ENCODE measurements at regions not wholly inside any gene's neighbourhood (a gene's known extent, or its start where the extent isn't known, plus 50 kb on each side); places are given as distances from the start of the nearest gene placed in this dataset.

DNA sequence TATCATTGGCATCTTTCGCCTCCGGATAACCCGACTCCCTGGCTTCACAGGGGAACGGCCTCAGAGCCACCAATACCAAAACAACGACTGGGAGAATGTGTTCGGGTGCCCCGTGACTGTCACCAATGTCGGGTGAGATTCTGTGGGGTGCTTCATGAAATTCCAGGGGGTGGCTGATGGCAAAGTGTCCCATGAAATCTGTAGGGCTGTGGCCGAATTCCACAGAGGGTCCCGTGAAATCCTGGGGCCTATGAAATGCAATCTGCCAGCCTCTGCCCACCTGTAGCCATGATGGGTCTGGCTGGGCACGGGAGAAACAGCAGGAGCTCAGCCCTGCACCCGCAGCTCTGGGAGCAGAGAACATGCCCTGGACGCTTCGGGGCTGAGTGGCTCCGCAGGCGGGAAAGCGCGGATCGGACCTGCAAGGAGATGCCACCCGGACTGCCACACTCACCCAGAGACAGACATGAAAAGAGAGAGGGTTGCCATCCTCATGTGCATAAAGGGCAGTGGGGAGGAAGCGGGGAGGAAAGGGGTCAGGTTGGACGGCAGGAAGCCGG, 192.4 kb downstream of the OLFM1 start:
- WGBS, result 89% methylated on average over 23 of the region's 23 CpGs
- H3K18ac ChIP-seq (ENCODE audit: low read depth in 1 of 2, low read length in 2 of 2), result no peak overlapping the region
- H2BK12ac ChIP-seq (ENCODE audit: low read length in 2 of 2), result no peak overlapping the region
- no peak overlapping the region for H4K8ac ChIP-seq (ENCODE audit: low read length)
- no peak overlapping the region for H2BK120ac ChIP-seq (ENCODE audit: low read depth, low read length)
- H2BK15ac ChIP-seq (ENCODE audit: low read depth, poor library complexity, severe bottlenecking), result no peak overlapping the region
- no peak for DNase-seq
- no peak overlapping the region for H2AFZ ChIP-seq (ENCODE audit: low read depth, low read length)
- no peak overlapping the region for H3K4me3 ChIP-seq (ENCODE audit: insufficient read depth in 1 of 2, low read depth in 1 of 2, low read length in 2 of 2)
- no peaks in the 10 kb centered on the region for H3K36me3 ChIP-seq (ENCODE audit: control insufficient read depth in 1 of 2, insufficient read depth in 2 of 2, low read depth in 1 of 2, low read length in 2 of 2)
- H3K9ac ChIP-seq (ENCODE audit: low read length), result no peak overlapping the region
- no peaks in the 10 kb centered on the region for H3K9me3 ChIP-seq (ENCODE audit: control insufficient read depth, low read length)
- H3K4me1 ChIP-seq (ENCODE audit: control insufficient read depth, insufficient read depth, low read depth, low read length), result peaks cover 2% of the 10 kb centered on the region
- no peak overlapping the region for H3K14ac ChIP-seq (ENCODE audit: low read length in 2 of 2)
- no peak overlapping the region for H3K4ac ChIP-seq (ENCODE audit: low read depth in 1 of 2, low read length in 2 of 2)
- no peak overlapping the region for H2BK5ac ChIP-seq (ENCODE audit: low read depth, low read length, poor library complexity, severe bottlenecking)
- H3K23ac ChIP-seq (ENCODE audit: low read length in 2 of 2), result no peak overlapping the region
- H3K27ac ChIP-seq (ENCODE audit: low read length, poor library complexity, severe bottlenecking), result no peak overlapping the region
- H3K79me1 ChIP-seq (replicated peaks; ENCODE audit: low read length, poor library complexity, severe bottlenecking), result no peaks in the 10 kb centered on the region
- no peak overlapping the region for H2AK5ac ChIP-seq (ENCODE audit: low read length, severe bottlenecking)
- no peak overlapping the region for H3K4me2 ChIP-seq (ENCODE audit: low read length, poor library complexity, severe bottlenecking)
- no peak overlapping the region for H4K91ac ChIP-seq (ENCODE audit: low read length)
- peaks cover 0 to 69% of the 10 kb centered on the region in 2 experiments for H3K27me3 ChIP-seq (ENCODE audit: control insufficient read depth in 1 of 2, insufficient read depth in 1 of 2, low read length in 2 of 2)

DNA sequence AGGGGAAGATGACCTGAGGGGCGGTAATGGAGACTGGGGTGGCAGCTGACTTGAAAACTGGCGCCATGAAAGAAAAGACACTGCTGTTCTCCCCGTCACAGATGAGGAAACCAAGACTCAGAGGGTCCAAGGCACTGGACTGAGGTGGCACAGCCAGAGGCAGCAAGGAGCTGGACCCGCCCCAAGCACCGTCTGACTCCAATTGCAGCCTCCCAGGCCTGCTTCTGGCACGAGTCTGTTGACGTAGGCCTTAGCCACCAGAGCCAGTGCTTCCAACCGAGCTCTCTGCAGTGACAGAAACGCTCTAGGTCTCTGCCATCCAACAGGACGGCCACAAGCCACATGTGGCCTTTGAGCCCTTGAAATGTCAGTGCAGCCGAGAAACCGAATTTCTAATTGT, 193.2 kb downstream of the OLFM1 start:
- H3K9me3 ChIP-seq (ENCODE audit: control insufficient read depth, low read length), result no peaks in the 10 kb centered on the region
- no peak overlapping the region for H3K23ac ChIP-seq (ENCODE audit: low read length in 2 of 2)
- no peak overlapping the region for H3K9ac ChIP-seq (ENCODE audit: low read length)
- H3K4me3 ChIP-seq (ENCODE audit: insufficient read depth in 1 of 2, low read depth in 1 of 2, low read length in 2 of 2), result no peak overlapping the region
- no peak overlapping the region for H2BK12ac ChIP-seq (ENCODE audit: low read length in 2 of 2)
- peaks cover 0 to 66% of the 10 kb centered on the region in 2 experiments for H3K27me3 ChIP-seq (ENCODE audit: control insufficient read depth in 1 of 2, insufficient read depth in 1 of 2, low read length in 2 of 2)
- no peak overlapping the region for H3K4me2 ChIP-seq (ENCODE audit: low read length, poor library complexity, severe bottlenecking)
- H3K14ac ChIP-seq (ENCODE audit: low read length in 2 of 2), result no peak overlapping the region
- no peak overlapping the region for H2BK120ac ChIP-seq (ENCODE audit: low read depth, low read length)
- no peaks in the 10 kb centered on the region for H3K79me1 ChIP-seq (replicated peaks; ENCODE audit: low read length, poor library complexity, severe bottlenecking)
- no peaks in the 10 kb centered on the region for H3K36me3 ChIP-seq (ENCODE audit: control insufficient read depth in 1 of 2, insufficient read depth in 2 of 2, low read depth in 1 of 2, low read length in 2 of 2)
- no peak overlapping the region for H4K8ac ChIP-seq (ENCODE audit: low read length)
- no peak for DNase-seq
- H2AFZ ChIP-seq (ENCODE audit: low read depth, low read length), result no peak overlapping the region
- no peak overlapping the region for H2BK15ac ChIP-seq (ENCODE audit: low read depth, poor library complexity, severe bottlenecking)
- 73% methylated on average over 12 of the region's 12 CpGs for WGBS
- H3K27ac ChIP-seq (ENCODE audit: low read length, poor library complexity, severe bottlenecking), result no peak overlapping the region
- peaks cover 2% of the 10 kb centered on the region for H3K4me1 ChIP-seq (ENCODE audit: control insufficient read depth, insufficient read depth, low read depth, low read length)
- no peak overlapping the region for H2BK5ac ChIP-seq (ENCODE audit: low read depth, low read length, poor library complexity, severe bottlenecking)
- H2AK5ac ChIP-seq (ENCODE audit: low read length, severe bottlenecking), result no peak overlapping the region
- H4K91ac ChIP-seq (ENCODE audit: low read length), result no peak overlapping the region
- H3K4ac ChIP-seq (ENCODE audit: low read depth in 1 of 2, low read length in 2 of 2), result no peak overlapping the region
- no peak overlapping the region for H3K18ac ChIP-seq (ENCODE audit: low read depth in 1 of 2, low read length in 2 of 2)

DNA sequence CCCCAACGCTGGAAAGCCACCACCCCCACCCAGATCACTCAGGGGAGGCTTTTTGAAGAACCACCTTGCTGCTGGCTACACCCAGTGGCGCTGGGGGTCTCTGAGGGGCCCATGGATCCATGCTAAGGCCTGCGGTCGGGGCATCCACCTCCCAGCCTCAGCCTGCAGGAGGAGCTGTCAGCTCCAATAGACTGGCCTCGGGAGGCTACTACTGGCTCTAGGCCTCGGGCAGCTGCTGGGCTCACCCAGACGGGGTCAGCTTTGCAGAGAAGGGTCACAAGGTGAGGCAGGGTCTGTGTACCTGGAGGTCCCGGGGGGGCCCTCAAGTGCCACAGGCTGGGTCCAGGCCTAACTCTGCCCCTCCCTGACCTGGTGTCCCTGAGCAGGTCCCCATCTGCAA, 193.7 kb downstream of the OLFM1 start:
- no peak overlapping the region for H2AFZ ChIP-seq (ENCODE audit: low read depth, low read length)
- H3K36me3 ChIP-seq (ENCODE audit: control insufficient read depth in 1 of 2, insufficient read depth in 2 of 2, low read depth in 1 of 2, low read length in 2 of 2), result no peaks in the 10 kb centered on the region
- no peak overlapping the region for H3K23ac ChIP-seq (ENCODE audit: low read length in 2 of 2)
- H3K4me1 ChIP-seq (ENCODE audit: control insufficient read depth, insufficient read depth, low read depth, low read length), result peaks cover 2% of the 10 kb centered on the region
- no peak overlapping the region for H2BK120ac ChIP-seq (ENCODE audit: low read depth, low read length)
- H2AK5ac ChIP-seq (ENCODE audit: low read length, severe bottlenecking), result no peak overlapping the region
- H3K4ac ChIP-seq (ENCODE audit: low read depth in 1 of 2, low read length in 2 of 2), result no peak overlapping the region
- H3K27me3 ChIP-seq (ENCODE audit: control insufficient read depth in 1 of 2, insufficient read depth in 1 of 2, low read length in 2 of 2), result peaks cover 0 to 66% of the 10 kb centered on the region in 2 experiments
- H3K27ac ChIP-seq (ENCODE audit: low read length, poor library complexity, severe bottlenecking), result no peak overlapping the region
- no peak overlapping the region for H3K4me3 ChIP-seq (ENCODE audit: insufficient read depth in 1 of 2, low read depth in 1 of 2, low read length in 2 of 2)
- no peak overlapping the region for H3K4me2 ChIP-seq (ENCODE audit: low read length, poor library complexity, severe bottlenecking)
- no peak overlapping the region for H4K91ac ChIP-seq (ENCODE audit: low read length)
- H3K18ac ChIP-seq (ENCODE audit: low read depth in 1 of 2, low read length in 2 of 2), result no peak overlapping the region
- no peaks in the 10 kb centered on the region for H3K9me3 ChIP-seq (ENCODE audit: control insufficient read depth, low read length)
- DNase-seq, result no peak
- H3K14ac ChIP-seq (ENCODE audit: low read length in 2 of 2), result no peak overlapping the region
- 80% methylated on average over 8 of the region's 8 CpGs for WGBS
- no peaks in the 10 kb centered on the region for H3K79me1 ChIP-seq (replicated peaks; ENCODE audit: low read length, poor library complexity, severe bottlenecking)
- no peak overlapping the region for H2BK5ac ChIP-seq (ENCODE audit: low read depth, low read length, poor library complexity, severe bottlenecking)
- no peak overlapping the region for H2BK15ac ChIP-seq (ENCODE audit: low read depth, poor library complexity, severe bottlenecking)
- H3K9ac ChIP-seq (ENCODE audit: low read length), result no peak overlapping the region
- no peak overlapping the region for H2BK12ac ChIP-seq (ENCODE audit: low read length in 2 of 2)
- no peak overlapping the region for H4K8ac ChIP-seq (ENCODE audit: low read length)

DNA sequence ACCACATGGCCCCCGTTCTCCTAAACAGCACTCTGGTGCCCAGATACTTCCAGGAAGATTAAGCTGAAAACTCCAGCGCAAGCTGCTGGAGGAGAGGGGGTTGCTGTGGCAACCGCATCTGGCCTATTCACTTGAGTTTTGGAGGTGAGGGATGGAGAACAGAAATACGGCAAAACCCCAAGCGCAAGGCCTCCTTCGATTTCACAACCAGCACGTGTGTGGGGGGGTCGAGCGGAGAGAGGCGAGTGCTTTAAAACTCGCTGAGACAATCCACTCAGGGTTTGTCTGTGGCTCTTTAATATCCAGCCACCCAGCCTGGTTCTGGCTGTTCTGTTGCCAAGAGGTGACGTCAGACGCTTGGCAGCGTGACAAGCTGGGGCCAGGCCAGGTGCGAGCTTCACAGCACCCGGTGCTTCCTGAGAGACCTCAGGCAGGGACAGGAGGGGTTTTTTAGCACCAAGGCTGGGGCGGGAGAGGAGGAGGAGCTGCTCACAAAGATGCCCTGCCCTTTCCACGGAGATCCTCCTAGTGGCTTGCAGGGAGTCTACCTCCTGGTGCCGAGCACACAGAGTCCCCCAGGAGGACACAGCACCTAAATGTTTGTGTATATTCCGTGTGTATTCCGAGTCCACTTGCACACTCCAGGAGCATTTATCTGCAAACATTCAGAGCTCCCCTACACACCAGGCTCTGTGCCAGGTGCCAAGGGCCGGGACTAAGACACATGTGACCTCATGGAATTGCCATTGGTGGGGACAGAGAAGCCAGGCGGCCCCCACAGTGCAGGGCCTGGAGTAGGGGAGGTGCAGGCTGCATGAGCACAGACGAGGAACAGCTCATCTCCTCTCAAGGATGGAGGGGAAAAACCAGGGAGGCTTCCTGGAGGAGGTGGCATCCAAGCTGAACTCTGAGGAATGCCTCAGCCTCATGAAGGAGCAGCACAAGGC, 194.6 kb downstream of the OLFM1 start:
- Histone ChIP-seq H3K27ac (ENCODE audit: low read length, poor library complexity, severe bottlenecking) (no peak overlapping the region), H3K27me3 (ENCODE audit: control insufficient read depth in 1 of 2, insufficient read depth in 1 of 2, low read length in 2 of 2) (peaks cover 0 to 65% of the 10 kb centered on the region in 2 experiments), H2AK5ac (ENCODE audit: low read length, severe bottlenecking) (no peak overlapping the region), H2BK12ac (ENCODE audit: low read length in 2 of 2) (no peak overlapping the region), H3K9me3 (ENCODE audit: control insufficient read depth, low read length) (no peaks in the 10 kb centered on the region), H3K79me1 (replicated peaks; ENCODE audit: low read length, poor library complexity, severe bottlenecking) (no peaks in the 10 kb centered on the region), H2AFZ (ENCODE audit: low read depth, low read length) (no peak overlapping the region), H3K36me3 (ENCODE audit: control insufficient read depth in 1 of 2, insufficient read depth in 2 of 2, low read depth in 1 of 2, low read length in 2 of 2) (no peaks in the 10 kb centered on the region), H3K4me3 (ENCODE audit: insufficient read depth in 1 of 2, low read depth in 1 of 2, low read length in 2 of 2) (no peak overlapping the region), H3K4me1 (ENCODE audit: control insufficient read depth, insufficient read depth, low read depth, low read length) (peaks cover 2% of the 10 kb centered on the region), H4K91ac (ENCODE audit: low read length) (no peak overlapping the region), H4K8ac (ENCODE audit: low read length) (no peak overlapping the region), H3K4me2 (ENCODE audit: low read length, poor library complexity, severe bottlenecking) (no peak overlapping the region), H3K14ac (ENCODE audit: low read length in 2 of 2) (no peak overlapping the region), H3K4ac (ENCODE audit: low read depth in 1 of 2, low read length in 2 of 2) (no peak overlapping the region), H3K18ac (ENCODE audit: low read depth in 1 of 2, low read length in 2 of 2) (no peak overlapping the region), H3K23ac (ENCODE audit: low read length in 2 of 2) (no peak overlapping the region), H2BK15ac (ENCODE audit: low read depth, poor library complexity, severe bottlenecking) (no peak overlapping the region), H3K9ac (ENCODE audit: low read length) (no peak overlapping the region), H2BK5ac (ENCODE audit: low read depth, low read length, poor library complexity, severe bottlenecking) (no peak overlapping the region), H2BK120ac (ENCODE audit: low read depth, low read length) (no peak overlapping the region)
- DNase-seq, result no peak
- WGBS, result 82% methylated on average over 23 of the region's 24 CpGs

Data from mesenchymal stem cell (in vitro differentiated cells and primary cell).